DMS53 treated with DMSO at 0.1 percent for 48 hours (cell line): ENCODE measurements at regions not wholly inside any gene's neighbourhood (a gene's known extent, or its start where the extent isn't known, plus 50 kb on each side); places are given as distances from the start of the nearest gene placed in this dataset.

Source experiments
- DNase-seq: peaks from one replicate; lab custom pipeline; 2025; ENCODE audit not compliant: unreplicated experiment; lab: John Stamatoyannopoulos, UW

DNA sequence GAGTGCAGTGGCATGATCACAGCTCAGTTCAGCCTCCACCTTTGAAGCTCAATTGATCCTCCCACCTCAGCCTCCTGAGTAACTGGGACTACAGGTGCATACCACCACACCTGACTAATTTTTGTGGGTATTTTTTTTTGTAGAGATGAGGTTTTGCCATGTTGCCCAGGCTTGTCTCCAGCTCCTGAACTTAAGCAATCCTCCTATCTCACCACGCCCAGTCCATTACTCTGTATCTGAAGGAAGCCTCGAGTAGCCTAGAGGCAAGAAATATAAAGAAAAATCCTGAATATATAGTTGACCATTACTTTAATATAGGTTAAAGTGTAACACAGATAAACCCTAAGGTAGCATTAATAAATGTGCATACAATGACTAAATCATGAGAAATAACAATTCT lies 686.8 kb upstream of the PIK3C3 start:
- DNase-seq = no peak

DNA sequence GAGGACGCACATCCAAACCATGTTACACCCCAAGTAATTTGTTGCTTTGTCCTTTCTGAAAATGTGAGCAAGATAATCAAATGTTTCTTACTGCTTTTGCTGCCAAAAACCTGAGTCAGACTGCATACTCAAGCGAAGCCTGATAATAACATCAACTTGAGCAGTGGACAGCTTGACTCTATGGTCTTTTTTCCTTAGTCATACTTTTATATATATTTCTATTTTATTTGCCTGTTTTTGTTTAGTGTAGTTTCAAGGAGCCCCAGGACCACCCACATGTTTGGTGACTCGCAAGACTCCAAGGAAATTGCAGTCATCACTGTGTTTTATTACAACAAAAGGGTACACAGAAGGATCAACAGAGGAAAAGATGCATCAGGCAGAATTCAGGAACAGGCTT lies 688.4 kb upstream of the PIK3C3 start:
- no peak for DNase-seq

DNA sequence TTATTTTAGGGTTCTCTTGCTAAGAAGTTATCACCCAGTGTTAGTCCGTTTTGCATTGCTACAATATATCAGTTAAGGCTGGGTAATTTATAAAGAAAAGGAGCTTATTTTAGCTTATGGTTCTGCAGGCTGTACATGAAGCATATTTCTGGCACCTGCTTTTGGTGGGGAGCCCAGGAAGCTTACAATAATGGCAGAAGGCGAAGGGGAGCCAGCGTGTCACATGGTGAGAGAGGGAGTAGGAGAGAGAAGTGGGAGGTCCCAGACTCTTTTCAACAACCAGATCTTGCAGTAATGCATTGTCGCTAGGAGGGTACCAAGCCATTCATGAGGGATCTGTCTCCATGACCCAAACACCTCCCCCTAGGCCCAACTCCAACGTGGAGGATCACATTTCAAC lies 688.8 kb upstream of the PIK3C3 start:
- DNase-seq = no peak

DNA sequence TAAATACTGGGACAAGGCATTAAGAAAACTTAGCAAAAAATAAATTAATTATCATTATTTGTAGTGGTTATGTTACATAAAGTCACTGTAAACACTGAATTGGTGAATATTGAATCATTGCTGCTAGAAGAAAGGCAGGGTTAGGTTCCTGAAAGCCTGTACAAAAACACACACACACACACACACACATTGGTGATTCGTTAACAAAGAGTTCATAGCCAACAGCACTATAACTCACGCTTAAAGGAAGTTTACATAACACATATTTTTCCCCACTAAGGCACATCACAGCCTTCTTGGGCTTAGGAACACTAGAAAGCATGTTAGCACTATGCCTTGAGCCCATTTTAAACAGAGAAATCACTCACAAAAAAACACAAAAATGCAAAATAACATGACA lies 690.0 kb upstream of the PIK3C3 start:
- DNase-seq = no peak

DNA sequence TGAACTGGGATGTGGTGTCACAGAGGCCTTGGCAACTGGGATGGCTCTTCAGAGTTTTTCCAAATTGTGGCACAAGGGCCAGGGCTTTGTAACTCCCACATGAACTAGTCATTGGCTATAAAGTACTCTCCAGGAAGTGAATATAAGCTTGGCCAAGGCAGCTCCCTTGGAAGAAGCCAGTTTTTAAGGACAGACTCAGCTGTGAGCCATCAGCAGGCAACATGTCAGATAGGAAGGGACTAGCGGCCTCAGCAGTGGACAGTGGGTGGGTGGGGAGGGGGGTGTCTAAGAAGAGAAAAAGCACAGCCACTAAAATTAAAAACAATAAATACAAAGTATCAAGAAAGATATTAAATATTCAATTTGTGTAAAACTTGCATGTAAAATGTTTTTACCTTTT lies 691.1 kb upstream of the PIK3C3 start:
- no peak for DNase-seq

DNA sequence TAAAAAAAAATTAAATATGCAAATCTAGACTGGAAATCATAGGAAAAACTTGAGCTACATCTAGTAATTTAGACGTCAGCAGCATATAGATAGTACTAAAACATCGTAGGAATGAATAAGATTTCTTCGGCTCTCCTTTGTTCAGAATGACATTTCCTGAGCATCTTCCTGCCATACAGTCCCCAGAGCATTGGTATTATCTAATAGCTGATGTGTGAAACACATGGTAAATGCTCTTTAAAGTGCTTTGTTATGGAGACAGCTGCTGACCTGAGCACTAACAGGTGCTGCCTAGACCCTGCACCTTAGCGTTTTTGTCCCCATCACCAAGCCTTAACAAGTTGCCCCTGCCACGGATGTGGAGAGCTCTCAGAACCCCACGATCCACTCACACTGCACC lies 692.3 kb upstream of the PIK3C3 start:
- no peak for DNase-seq

DNA sequence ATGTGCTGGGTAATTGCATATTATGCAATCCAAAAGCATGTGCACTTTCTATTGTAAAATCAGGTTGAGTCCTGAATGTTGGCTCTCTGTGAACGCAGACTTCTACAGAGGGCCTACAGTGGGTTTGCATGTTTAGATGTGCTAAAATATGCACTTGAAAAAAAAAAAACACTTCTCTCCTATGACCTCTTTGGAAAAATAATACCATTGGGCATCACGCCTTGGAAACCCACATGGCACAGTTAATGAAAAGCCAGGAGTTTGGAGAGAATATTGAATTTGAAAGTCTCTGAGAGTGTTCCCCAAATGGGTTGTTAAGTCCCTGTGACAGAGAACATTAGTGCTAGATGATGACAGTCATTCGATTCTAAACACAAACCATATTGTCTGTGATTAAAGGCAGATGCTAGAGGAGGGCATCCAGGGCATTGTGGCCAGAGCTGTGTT lies 710.4 kb upstream of the PIK3C3 start:
- DNase-seq = no peak

DNA sequence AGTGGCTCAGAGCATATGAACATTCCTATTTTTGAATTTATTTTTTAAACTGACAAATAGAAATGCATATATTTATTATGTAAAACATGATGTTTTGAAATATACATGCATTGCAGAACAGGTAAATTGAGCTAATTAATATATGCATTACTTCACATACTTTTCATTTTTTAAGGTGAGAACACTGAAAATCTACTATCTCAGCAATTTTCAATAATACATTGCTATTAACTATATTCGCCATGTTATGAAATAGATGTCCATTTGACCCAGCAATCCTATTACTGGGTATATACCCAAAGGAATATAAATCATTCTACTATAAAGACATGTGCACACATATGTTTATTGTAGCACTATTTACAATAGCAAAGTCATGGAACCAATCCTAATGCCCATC lies 717.7 kb upstream of the PIK3C3 start:
- DNase-seq = no peak

DNA sequence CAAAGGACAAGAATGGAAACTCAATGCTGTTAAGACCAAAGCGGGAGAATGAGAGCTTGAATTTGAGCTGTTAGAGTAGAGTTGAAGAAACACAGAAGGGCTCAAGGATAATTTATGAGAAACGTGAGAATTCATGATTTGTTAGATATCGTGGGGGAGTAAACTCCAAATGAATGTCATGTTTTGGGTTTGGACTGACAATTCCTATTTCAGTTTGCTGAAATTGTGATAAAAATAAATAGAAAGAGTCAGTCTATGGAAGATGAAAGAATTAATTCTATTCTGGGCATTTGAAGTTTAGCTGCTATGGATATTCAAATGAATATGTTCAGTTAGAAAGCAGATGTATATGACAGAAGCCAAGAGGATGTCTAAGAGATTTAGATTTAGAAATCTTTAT lies 723.4 kb upstream of the PIK3C3 start:
- no peak for DNase-seq

DNA sequence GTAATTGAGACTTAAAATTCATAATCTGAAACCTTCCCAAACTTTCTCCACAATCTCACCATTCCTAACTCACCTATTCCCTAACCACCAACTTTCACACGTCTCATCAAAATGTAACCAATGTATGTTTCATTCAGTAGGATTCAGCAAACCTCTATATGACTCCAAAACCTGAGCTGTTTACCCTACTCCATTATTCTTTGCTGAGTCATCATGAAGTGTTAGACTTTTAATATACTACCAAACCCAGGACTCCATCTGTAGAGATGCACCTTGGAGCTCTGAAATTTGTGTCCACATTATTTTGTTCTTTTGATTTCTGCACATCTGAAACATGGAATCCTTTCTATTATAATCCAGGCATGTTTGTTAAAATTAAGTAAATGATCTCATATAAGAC lies 727.0 kb upstream of the PIK3C3 start:
- no peak for DNase-seq

DNA sequence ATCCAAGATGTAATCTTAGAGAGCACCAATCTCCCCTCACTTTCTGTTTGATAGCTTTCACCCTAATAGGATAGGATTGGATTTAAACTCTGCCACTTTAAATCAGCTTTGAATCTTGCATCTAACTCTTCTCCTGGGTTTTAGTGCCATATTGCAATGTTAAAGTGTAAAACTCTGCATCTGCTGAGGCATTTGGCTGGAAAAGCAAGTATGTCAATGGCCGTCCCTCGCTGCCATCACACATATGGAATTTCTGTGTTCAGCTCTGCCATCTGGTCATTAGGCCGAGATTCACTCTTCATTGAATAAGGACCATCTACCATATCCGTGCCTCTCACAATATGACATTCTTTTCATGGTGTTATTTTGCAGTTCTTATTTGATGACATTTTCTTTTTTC lies 728.1 kb upstream of the PIK3C3 start:
- DNase-seq = no peak

DNA sequence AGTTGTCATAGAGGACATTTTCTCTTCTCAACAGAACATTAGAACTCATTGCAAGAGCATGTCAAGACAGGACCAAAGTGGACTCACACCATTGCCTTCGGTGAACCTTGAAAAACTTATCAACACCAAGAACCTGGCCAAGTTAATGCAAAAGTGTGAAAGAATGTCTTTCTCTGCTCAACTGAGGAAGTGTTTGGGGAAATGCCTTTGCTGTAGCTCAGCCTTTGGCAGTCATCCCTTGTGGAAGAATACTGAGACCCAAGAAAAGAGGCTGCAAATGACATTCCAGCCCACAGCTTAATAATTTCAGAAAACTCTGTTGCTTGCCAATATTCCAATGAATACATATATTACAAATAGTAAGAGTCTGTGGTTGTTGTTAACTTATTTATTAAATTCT lies 728.8 kb upstream of the PIK3C3 start:
- DNase-seq = no peak

DNA sequence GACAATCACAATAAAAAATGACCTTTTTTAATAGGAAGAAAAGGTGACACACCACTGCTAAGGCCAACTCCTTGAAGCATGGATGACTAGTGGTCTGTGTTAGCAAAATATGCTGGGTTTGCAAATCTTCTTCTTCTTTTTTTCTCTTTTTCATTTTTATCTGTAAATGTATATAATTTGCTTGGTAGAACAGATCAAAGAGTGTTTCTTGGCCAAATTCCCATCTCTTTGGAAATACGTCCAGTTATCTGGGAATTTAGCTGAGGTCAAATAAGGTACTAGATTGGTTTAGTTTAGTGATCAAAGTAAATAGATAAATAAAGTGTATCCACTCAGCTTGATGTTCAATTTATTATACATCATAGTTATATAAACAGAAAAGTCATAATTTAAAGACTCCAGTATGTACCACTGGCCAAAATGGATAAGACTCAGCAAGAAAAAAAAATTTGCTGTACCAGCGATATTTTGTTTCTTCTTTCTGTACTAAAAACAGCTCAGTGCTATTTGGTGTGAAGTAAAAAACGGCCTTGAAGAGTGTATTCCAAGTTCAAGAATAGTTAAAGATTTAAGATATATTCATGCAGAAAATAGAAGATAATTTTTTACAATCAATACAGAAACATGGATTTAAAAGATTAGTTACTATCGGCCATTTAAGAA lies 738.6 kb upstream of the PIK3C3 start:
- no peak for DNase-seq

DNA sequence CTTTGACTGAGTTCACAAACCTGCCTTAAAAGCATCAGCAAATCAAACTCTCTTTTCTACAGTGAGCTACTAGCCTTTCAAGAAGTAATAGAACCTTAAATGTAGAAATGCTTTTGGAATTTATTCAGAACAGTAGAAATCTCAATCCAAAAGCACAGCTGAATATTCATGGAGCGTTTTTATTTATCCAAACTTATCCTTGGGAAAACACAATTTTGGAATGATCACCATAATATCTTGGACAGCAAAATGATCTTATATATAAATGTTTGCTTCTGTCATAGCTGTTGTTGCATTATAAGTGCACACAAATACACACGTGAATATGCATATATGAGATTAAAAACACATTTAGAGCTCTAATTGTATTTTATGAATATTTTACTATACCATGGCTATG lies 747.3 kb upstream of the PIK3C3 start:
- DNase-seq = no peak

DNA sequence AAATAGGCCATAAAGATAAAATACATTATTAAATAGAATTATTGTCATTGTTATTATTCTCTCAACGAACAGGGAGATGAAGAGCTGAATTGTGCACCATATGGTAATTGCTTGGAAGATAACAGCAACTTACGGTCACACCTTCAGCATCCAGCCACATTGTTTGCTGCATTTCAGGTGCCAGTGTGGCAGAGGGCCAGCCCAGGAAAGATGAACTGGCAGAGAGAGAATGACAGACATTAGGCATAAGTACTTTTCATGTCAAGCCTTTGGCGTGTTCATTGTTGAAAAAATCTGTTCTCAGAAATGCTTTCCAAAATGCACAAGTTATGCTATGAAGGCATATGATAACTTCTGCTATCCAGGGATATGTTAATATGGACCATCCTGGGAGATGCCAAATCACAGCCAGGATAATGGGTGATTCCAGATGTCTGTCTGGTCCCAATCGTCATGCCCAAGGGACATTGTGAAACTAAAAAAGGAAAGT lies 748.6 kb upstream of the PIK3C3 start:
- no peak for DNase-seq

DNA sequence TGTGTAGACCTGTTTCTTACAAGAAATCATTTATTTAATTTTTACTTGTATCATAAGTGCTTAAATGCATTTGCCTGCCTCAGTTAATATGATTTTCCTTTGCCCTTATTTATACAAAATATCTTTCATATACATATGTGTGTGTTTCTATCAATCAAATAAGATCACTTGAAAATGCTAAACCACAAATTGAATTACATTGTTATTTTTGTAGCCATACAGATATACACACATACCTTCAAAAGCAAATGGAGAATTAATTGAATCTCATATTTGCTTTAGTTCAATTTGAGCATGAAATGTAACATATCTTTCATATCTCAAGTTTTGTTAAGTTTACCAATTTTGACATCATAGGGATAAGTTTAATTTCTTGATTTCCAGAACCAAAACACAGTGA lies 755.8 kb upstream of the PIK3C3 start:
- DNase-seq = no peak

DNA sequence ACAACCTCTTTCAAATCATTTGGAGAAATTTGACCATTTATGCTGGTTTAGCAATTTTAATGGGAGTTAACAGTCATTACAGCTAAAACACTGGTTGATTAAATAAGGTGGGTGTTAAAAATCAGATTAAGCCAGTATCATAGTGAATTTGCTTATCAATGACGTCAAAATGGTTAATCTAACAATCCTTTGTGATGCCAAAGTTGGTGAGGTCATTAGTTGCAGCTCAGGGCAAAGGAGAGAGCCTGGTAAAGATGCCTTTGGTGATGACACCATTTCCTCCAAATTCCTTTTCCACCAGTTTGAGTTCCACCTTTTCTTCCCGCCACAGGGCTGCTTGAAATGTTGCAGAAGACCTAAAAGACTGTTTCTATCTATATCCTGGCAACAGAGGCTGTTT lies 757.1 kb upstream of the PIK3C3 start:
- DNase-seq = no peak

DNA sequence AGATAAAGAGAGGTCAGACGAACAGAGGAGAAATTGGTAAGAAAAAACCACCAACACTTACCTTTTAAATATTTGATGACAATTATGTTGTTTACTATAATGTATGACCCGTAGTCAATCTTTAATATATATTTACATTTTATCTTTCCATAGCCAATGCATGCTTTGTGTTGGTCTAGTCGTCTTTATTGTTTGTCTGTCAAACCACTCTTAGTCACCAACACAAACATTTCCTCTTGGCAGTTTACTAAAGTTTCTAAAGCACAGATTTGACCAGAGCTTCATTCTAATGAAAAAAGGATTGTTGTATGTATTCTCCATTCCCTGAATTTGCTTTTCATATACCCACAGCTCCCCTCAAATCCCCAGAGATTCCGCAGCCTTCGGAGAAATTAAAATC lies 784.7 kb upstream of the PIK3C3 start:
- DNase-seq = peak; percentile 5

DNA sequence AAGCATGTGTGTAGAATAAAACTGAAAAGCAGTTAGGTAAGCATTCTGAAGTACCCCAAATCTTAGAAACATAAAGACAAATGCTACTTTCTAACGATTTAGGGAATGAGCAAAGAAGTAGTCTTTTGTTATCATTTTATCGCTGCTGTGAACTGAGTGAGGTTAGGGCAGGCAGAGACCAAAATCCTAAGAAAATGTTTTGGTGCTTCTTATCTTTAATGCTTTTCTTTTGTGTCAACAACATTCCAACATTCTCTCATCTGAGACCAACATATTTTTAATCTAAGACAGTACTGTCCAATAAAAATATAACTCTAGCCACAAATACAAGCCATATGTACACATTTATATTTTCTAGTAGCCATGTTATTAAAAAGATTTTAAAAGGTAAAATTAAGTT lies 789.4 kb upstream of the PIK3C3 start:
- no peak for DNase-seq

DNA sequence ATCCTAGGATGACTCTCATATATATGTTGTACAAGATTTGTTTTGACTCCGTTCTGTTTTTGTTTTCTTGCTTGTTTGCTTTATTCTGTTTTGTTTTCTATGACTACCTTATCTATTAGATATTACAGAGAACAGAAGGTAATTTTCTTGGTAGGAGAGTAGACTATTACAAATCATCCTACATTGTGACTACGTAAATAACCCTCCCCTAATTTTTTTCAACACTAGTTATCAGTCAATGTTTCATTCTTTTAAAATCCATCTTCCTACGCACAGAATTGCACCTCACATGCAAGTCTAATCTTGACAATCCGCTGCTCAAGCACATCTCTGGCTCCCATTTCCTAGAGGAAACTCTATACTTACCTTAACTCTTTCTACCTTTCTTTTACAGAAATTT lies 792.3 kb upstream of the PIK3C3 start:
- DNase-seq = no peak

DNA sequence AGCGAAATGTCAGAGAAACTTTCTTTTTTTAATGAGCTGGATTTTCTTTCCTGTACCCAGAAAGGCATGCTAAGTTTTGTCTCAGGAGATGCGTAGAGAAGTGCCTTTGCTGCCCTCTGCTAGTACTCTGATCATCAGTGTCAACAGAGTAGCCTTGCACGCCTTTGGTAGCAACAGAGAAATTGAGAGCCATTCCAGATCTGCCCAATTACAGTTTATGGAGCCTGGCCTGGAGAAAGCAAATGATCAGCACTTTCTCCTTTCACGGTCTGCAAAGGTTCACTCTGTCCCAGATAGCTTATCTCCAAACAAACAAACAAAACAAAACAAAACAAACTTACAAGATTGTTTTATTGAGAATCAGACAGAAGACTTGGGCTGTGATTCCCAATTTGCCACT lies 792.8 kb upstream of the PIK3C3 start:
- no peak for DNase-seq

DNA sequence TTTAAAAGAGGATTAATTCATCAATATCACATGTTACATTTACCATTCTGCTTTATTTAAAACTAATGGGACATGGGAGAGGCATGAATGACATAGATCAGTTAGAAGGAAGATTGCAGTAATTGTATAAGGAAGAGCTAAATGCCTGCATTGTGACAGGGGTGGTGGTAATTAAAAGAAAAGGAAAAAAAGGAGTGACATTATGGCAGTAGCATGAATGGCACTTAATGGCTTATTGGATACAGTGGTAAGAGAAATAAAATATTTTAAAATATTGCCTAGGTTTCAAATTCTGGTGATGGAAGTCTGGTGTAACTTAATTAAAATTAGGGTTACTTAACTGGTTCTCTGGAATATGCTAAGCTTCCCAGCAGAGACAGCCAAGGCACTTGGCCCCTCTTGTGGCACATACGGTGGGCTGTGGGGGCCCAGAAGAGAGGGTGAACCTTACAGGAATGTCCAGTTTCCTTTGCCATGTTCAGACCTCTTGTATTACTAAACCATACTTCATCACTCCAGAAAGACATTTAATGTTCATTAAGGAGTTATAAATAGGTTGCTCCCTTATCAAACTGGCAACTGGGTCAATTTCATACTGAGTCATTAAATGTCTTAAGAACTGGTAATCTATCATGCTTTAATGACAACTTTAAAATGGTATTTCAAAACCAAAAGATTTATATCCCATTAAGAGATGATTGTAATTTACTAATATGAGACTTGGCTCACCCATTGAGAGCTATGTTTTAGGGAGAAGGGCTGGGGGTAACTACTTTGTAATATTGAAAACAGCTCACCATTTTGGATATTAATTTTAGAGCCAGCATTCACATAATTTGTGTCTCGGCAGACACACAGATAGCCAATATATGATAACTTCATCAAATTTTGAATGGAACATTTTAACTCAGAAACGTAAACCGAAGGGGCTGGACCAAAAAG lies 798.9 kb upstream of the PIK3C3 start:
- DNase-seq = no peak
